Lower leg skin (tissue), 4 donors: ENCODE measurements at regions not wholly inside any gene's neighbourhood (a gene's known extent, or its start where the extent isn't known, plus 50 kb on each side); places are given as distances from the start of the nearest gene placed in this dataset.

ENCODE experiments used
- DNase-seq, 2 donors: peaks; one replicate each; pipeline ENCODE4 v3.0.0-alpha.2; 2019; ENCODE audit warnings: low spot score in 2 of 2
- H3K4me3 ChIP-seq: fragments of 200-600 bp; sonication (generic); 2 replicates; pipeline ENCODE4 v1.5.1; 2017; ENCODE audit warnings: mild to moderate bottlenecking, low read depth; ENCODE audit not compliant: poor library complexity, severe bottlenecking
- CTCF ChIP-seq, 3 donors: fragments of 450-650 bp; IDR thresholded peaks; one replicate each; pipeline ENCODE4 v1.5.1; 2016; ENCODE audit warnings: antibody characterized with exemption in 3 of 3, mild to moderate bottlenecking in 3 of 3, moderate library complexity in 2 of 3
- POLR2A ChIP-seq, 2 donors: fragments of 450-650 bp; IDR thresholded peaks; one replicate each; pipeline ENCODE4 v1.6.1; 2016 to 2017; ENCODE audit warnings: antibody characterized with exemption in 2 of 2, mild to moderate bottlenecking in 1 of 2, moderate library complexity in 1 of 2
- WGBS, 2 donors: methylation state at CpG; one replicate each; pipeline ENCODE4 v1.1.5; 2018; 5-methylcytosine and 5-hydroxymethylcytosine counted together
- intact Hi-C: fragments of 100-400 bp; cut with DNase I; formaldehyde crosslinking; loops from one replicate; pipeline ENCODE4 v1.15.0; 2023; ENCODE audit warnings: low total_unique reads

GRCh38 chr1:93777255-93777654 is 95.6 kb upstream of the BCAR3 start:
- DNase-seq, result no peak
- no peak for TF ChIP-seq POLR2A (IDR thresholded peaks at IDR 0.05)
- no peak overlapping the region for H3K4me3 ChIP-seq
- WGBS, 2 donors, result 86 to 91% methylated on average over 2 of the region's 2 CpGs
- intact Hi-C loops, result no loop called here

DNA sequence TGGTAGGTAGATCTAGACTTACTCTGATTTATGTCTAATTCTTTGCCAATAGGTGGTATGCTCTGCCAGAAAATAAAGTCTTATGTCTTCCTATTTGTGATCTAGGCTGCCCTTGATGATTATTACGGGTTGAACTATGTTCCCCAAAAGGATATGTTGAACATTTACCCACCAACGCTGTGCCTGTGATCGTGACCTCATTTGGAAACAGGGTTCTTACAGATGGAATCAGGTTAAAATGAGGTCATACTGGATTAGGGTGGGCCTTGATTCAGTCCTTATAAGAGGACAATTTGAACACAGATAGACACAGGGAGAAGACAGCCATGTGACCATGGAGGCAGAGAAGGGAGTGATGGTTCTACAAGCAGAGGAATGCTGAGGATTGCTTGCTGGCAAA is 95.1 kb upstream of the BCAR3 start:
- H3K4me3 ChIP-seq, result no peak overlapping the region
- no peak for DNase-seq
- intact Hi-C loops, result no loop called here
- WGBS, 2 donors, result 77 to 82% methylated on average over 3 of the region's 3 CpGs
- TF ChIP-seq CTCF (IDR thresholded peaks at IDR 0.05) (no peak), POLR2A (IDR thresholded peaks at IDR 0.05) (no peak)

DNA sequence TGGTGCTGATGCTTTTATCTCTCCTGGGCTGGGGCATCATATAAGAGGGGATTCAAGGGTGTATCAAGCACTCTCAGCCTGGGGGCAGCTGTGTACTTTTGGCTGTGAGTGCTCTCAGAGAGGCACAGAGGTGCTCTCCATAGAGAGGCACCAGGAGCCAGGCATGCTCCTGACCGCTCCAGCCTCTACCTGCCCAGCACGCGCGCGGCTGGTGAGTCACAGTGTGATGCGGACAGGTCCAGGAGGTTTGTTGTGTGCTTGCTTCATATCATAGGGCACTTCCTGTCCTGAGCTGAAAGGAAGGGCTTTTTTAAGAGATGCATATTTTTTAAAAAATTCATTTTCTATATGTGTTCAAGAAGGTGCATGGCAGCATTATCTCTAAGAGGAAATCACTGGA is 93.6 kb upstream of the BCAR3 start:
- TF ChIP-seq POLR2A (IDR thresholded peaks at IDR 0.05) (no peak), CTCF (IDR thresholded peaks at IDR 0.05) (no peak)
- intact Hi-C loops, result no loop called here
- no peak for DNase-seq
- WGBS, 2 donors, result 73 to 80% methylated on average over 6 of the region's 6 CpGs
- H3K4me3 ChIP-seq, result no peak overlapping the region

DNA sequence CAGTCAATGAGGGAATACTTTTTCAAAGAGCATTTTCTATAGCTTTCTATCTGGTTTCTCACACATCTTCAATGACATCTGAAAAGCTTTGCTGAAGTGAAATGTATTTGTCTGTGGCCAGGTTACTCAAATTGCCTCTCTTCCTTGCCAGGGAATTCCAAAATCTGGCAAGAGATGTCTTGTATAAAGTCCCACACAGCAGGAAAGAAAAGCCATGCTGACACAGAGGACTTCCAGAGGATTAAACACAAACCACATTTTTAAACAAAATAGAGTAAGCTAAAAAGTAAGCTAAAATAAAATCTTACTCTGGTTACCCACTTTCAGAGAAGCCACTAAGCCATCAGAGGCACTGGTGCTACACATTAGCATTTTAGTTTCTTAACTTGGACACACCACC is 93.1 kb upstream of the BCAR3 start:
- intact Hi-C loops, result no loop called here
- H3K4me3 ChIP-seq, result no peak overlapping the region
- no peak for DNase-seq
- TF ChIP-seq CTCF (IDR thresholded peaks at IDR 0.05) (no peak), POLR2A (IDR thresholded peaks at IDR 0.05) (no peak)

DNA sequence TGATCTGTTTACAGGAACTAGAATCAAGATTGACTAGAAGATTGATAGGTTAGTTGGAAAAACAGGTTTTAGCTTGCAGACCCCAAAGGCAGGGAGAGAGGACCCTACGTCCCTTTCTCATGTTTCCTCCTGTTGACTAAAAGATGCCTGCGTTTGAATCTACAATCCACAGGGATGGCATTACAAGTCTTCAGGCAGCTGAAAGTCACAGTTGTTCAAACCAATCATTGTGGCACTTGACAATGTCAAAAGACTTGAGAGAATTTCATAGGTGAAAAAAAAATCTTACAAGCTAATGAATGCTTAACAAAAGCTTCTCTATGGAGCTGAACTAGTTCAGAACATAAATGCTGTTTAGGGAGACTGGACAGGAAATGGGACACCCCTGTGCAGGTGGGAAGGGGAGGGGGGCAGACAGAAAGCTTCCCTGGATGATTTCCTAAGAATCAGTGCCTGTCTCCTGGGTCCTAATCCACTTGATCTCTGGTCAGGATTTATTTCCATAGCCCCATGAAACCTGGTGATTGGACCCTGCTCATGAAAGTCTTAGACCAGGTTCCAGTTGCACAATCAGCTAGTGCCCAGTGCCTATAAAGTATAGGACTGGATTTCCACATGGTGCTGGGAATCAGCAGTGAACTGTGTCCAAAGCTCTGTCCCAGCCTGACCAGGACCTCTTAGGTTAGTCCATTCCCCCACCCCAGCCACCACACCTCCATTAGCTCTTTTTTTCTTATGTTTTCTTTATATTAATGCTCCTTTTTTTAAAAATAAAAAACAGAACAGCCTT is 91.6 kb upstream of the BCAR3 start:
- 67 to 84% methylated on average over 2 of the region's 2 CpGs for WGBS, 2 donors
- intact Hi-C loops, result no loop called here
- TF ChIP-seq POLR2A (IDR thresholded peaks at IDR 0.05), result no peak
- TF ChIP-seq CTCF (IDR thresholded peaks at IDR 0.05), result no peak
- DNase-seq, result no peak
- H3K4me3 ChIP-seq, result no peak overlapping the region

- intact Hi-C loops, result no loop called here
- 68 to 94% methylated on average over 2 of the region's 2 CpGs for WGBS, 2 donors
- H3K4me3 ChIP-seq, result no peak overlapping the region
- DNase-seq, result no peak
- TF ChIP-seq POLR2A (IDR thresholded peaks at IDR 0.05) (no peak), CTCF (IDR thresholded peaks at IDR 0.05) (no peak)
These were observed 90.2 kb upstream of the BCAR3 start for GRCh38 chr1:93771843-93772242.
